ENCODE measurements at regions not wholly inside any gene's neighbourhood (a gene's known extent, or its start where the extent isn't known, plus 50 kb on each side); places are given as distances from the start of the nearest gene placed in this dataset.

GRCh38 chr6:169071394-169071793 is 182.3 kb downstream of the THBS2 start:
- H3K4me3 ChIP-seq (ENCODE audit: low read depth, low read length), result no peak overlapping the region
- TF ChIP-seq, protein P1, sequence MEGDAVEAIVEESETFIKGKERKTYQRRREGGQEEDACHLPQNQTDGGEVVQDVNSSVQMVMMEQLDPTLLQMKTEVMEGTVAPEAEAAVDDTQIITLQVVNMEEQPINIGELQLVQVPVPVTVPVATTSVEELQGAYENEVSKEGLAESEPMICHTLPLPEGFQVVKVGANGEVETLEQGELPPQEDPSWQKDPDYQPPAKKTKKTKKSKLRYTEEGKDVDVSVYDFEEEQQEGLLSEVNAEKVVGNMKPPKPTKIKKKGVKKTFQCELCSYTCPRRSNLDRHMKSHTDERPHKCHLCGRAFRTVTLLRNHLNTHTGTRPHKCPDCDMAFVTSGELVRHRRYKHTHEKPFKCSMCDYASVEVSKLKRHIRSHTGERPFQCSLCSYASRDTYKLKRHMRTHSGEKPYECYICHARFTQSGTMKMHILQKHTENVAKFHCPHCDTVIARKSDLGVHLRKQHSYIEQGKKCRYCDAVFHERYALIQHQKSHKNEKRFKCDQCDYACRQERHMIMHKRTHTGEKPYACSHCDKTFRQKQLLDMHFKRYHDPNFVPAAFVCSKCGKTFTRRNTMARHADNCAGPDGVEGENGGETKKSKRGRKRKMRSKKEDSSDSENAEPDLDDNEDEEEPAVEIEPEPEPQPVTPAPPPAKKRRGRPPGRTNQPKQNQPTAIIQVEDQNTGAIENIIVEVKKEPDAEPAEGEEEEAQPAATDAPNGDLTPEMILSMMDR (IDR thresholded peaks at IDR 0.05; ENCODE audit: control insufficient read depth, extremely low read depth, insufficient read depth), result no peak
- DNase-seq (ENCODE audit: low read depth), result no peak

DNA sequence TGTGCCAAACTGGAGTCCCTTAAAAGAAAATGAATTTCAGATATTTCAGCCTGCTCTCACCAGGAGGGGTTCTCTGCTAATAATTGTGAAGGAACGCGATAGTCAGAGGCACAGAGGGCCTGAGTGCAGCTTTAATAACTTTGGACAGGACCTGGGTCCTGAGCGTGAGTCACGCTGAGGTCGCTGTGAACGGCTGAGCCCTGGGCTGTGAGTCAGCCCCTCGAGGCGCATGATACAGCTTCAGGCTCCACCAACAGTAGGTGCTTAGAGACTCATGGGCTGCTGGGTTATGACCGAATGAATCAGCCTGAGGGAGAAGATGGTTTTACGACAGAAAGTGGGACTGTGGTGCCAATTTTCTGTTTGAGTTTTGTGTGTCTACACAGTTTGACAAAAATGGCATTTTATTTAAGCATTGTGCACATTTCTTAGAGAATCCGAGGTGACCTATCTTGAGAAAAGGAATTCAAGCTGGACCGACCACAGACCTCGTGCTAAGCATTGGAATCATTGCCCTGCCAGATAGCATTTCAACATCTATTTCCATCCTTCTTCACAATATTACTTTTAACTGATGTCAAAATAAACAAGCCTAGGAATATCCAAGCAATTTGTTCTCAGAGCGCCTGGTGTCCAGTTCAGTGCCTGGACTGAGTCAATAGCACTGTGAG is 183.0 kb downstream of the THBS2 start:
- DNase-seq (ENCODE audit: low read depth), result no peak
- TF ChIP-seq, protein P1 (IDR thresholded peaks at IDR 0.05; ENCODE audit: control insufficient read depth, extremely low read depth, insufficient read depth), result no peak
- H3K4me3 ChIP-seq (ENCODE audit: low read depth, low read length), result no peak overlapping the region

GRCh38 chr6:169069356-169069755 is 184.3 kb downstream of the THBS2 start:
- no peak overlapping the region for H3K4me3 ChIP-seq (ENCODE audit: low read depth, low read length)
- TF ChIP-seq, protein P1 (IDR thresholded peaks at IDR 0.05; ENCODE audit: control insufficient read depth, extremely low read depth, insufficient read depth), result no peak
- no peak for DNase-seq (ENCODE audit: low read depth)

- TF ChIP-seq, protein P1 (IDR thresholded peaks at IDR 0.05; ENCODE audit: control insufficient read depth, extremely low read depth, insufficient read depth), result no peak
- no peak overlapping the region for H3K4me3 ChIP-seq (ENCODE audit: low read depth, low read length)
- DNase-seq (ENCODE audit: low read depth), result no peak
These were observed 189.5 kb downstream of the THBS2 start for GRCh38 chr6:169064194-169064593.

GRCh38 chr6:169062272-169062671 is 191.4 kb downstream of the THBS2 start:
- TF ChIP-seq, protein P1 (IDR thresholded peaks at IDR 0.05; ENCODE audit: control insufficient read depth, extremely low read depth, insufficient read depth), result no peak
- no peak overlapping the region for H3K4me3 ChIP-seq (ENCODE audit: low read depth, low read length)
- no peak for DNase-seq (ENCODE audit: low read depth)

DNA sequence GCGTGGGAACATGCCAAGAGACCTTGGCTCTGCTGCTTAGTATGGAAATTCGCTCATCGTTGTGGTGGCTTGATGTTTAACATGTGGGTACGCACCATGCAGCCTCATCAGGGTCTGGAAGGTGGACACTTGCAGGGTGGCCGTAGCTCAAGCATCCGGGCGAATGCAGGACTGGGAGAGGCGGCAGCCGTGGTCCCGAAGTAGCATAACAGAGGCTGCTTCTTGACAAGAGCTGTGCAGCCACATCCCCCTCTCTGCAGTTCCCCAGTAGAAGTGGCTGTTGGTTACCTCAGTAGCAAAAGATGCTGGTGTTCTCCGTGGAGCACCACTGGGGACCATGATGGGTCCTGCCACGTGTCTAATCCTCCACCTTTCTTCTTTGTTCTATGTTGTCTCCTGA is 195.0 kb downstream of the THBS2 start:
- TF ChIP-seq, protein P1 (IDR thresholded peaks at IDR 0.05; ENCODE audit: control insufficient read depth, extremely low read depth, insufficient read depth), result no peak
- no peak overlapping the region for H3K4me3 ChIP-seq (ENCODE audit: low read depth, low read length)
- no peak for DNase-seq (ENCODE audit: low read depth)

DNA sequence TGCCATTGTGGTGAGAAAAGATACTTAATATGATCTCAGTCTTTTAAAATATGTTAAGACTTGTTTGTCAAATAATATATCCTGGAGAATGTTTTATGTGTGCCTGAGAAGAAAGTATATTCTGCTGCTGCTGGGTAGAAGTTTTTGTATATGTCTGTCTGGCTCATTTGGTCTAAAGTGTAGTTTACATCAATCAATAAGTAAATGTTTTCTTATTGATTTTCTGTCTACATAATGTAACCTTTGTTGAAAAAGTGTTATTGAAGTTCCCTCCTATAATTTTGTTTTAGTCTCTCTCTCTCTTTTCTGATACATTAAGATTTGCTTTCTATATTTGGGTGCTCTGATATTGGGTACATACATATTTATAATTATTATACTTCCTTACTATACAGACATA is 201.2 kb downstream of the THBS2 start:
- no peak for DNase-seq (ENCODE audit: low read depth)

More for the DNA sequence above, 201.2 kb downstream of the THBS2 start:
- TF ChIP-seq, protein P1 (IDR thresholded peaks at IDR 0.05; ENCODE audit: control insufficient read depth, extremely low read depth, insufficient read depth), result no peak
- no peak overlapping the region for H3K4me3 ChIP-seq (ENCODE audit: low read depth, low read length)

Measured in LNCaP clone FGC (cell line).